LNCaP clone FGC (cell line): ENCODE measurements at regions not wholly inside any gene's neighbourhood (a gene's known extent, or its start where the extent isn't known, plus 50 kb on each side); places are given as distances from the start of the nearest gene placed in this dataset.

Experiments used
- DNase-seq: peaks from one replicate; pipeline ENCODE4 v3.0.0-alpha.2; 2011; ENCODE audit warnings: low read depth
- H3K4me3 ChIP-seq: 2 replicates; pipeline ENCODE4 v1.5.1; 2011; ENCODE audit warnings: mild to moderate bottlenecking, low read depth, low read length, control low read depth
- TF ChIP-seq, protein P1 (sequence below): IDR thresholded peaks from 2 replicates; pipeline ENCODE4 v1.5.1; 2012; ENCODE audit warnings: mild to moderate bottlenecking; ENCODE audit not compliant: control insufficient read depth, insufficient read depth; ENCODE audit errors: extremely low read depth

DNA sequence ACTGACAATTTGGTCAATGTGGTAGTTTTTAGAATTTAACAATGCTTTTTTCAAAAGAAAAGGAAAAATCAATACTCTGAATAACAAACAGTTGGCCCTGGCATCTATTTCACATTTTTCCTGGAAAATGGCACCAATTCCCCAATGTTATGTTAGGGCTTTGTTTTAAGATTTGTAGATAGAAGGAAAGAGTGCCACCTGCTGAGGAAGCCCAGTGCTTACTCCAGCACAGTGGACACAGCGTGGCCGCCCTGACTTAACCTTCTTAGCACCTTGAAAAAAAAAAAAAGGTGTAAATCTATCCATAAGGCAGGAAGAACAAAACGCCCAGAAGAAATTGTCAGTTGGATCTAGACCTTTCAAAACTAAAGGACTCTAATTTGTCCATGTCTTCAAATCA, 110.7 kb upstream of the CNTN4 start:
- TF ChIP-seq, protein P1, sequence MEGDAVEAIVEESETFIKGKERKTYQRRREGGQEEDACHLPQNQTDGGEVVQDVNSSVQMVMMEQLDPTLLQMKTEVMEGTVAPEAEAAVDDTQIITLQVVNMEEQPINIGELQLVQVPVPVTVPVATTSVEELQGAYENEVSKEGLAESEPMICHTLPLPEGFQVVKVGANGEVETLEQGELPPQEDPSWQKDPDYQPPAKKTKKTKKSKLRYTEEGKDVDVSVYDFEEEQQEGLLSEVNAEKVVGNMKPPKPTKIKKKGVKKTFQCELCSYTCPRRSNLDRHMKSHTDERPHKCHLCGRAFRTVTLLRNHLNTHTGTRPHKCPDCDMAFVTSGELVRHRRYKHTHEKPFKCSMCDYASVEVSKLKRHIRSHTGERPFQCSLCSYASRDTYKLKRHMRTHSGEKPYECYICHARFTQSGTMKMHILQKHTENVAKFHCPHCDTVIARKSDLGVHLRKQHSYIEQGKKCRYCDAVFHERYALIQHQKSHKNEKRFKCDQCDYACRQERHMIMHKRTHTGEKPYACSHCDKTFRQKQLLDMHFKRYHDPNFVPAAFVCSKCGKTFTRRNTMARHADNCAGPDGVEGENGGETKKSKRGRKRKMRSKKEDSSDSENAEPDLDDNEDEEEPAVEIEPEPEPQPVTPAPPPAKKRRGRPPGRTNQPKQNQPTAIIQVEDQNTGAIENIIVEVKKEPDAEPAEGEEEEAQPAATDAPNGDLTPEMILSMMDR, result peak; percentile 79
- no peak overlapping the region for H3K4me3 ChIP-seq
- no peak for DNase-seq

DNA sequence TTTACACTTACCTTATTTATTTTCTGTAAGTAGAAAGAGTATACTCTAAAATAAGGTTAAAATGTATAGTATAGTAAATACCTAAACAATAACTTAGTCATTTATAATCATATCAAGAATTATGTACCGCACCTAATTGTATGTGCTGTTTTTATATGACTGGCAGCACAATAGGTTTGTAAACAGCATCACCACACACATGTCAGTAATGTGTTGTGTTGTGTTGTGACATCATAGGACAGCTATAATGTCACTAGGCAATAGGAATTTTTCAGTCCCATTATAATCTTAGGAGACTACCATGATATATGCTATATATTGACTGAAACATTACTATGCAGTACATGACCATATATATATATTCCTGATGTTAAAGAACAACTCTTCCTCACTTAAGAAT, 99.9 kb upstream of the CNTN4 start:
- H3K4me3 ChIP-seq, result no peak overlapping the region
- DNase-seq, result no peak
- TF ChIP-seq, protein P1, result no peak

DNA sequence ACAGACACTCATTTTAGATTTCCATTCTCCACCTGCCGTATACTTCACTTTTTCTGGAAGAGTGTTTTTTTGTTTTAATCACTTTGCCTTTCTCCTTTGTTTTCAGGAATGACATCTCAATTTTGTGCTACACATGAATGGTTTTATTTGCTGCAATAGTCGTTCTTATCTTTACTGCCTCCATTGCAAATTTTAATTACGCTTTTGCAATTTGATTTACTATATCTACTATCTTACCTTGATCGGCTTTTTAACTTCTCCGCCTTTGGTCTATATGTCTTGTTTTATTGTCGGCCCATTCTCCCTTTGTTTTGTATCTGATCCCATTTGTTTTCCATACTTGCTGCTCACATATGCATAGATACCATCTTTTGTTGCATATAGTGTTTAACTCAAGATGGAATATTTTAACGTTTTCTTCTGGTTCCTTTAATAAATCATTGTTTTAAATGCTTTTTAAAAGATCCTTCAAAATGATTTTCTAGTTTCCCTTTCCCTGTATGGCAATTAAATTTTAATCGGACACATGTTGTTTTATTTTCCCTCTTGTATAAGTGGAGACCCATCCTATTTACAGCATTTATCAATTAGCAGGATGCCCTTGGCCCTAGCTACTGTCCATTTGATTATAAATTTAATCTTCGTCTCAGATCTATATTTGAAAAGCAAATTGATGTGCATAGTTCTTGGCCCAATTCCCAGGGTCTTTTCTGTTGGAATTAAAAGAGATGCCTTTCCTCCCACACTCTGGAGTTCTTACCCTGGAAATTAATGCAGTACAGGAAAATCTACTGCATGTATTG, 97.2 kb upstream of the CNTN4 start:
- no peak for DNase-seq
- H3K4me3 ChIP-seq, result no peak overlapping the region
- TF ChIP-seq, protein P1, result no peak

DNA sequence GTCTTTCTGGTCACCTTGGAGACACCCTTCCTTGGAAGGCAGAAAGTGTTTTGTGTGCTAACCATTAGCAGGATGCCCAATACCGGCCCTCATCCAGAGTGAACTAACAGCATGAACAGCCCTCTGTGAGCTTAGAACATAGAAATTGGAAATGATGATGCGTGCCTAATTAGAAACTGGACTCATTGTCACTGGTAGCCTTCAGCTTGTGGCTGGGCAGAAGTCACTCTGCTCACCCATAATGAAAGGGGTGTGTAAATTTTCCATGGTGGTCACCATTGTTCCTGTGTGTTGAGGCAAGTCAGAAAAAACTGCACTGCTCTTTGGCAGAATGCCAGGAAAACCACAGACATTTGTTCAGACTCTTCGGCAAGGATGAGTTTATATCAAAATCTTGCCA, 74.7 kb upstream of the CNTN4 start:
- no peak overlapping the region for H3K4me3 ChIP-seq
- TF ChIP-seq, protein P1, result no peak
- no peak for DNase-seq

DNA sequence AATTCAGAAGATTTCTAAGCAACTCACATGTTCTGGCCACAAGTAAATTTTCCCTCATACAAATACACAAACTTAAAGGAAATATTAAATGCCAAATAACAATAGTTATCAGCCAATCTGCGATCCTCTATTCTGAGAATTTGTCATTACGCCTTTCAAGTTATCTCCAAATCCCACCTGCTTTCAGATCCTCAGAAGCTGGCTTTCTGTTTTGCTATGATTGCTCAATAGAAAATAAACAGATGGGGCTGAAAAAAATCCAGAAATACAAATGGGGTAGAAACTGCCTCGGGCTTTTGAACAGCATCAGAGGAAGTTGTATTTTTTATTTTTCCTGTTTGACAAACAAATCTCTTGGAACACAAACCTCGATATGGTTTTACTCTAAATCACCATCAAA, 74.0 kb upstream of the CNTN4 start:
- no peak overlapping the region for H3K4me3 ChIP-seq
- TF ChIP-seq, protein P1, result no peak
- no peak for DNase-seq

DNA sequence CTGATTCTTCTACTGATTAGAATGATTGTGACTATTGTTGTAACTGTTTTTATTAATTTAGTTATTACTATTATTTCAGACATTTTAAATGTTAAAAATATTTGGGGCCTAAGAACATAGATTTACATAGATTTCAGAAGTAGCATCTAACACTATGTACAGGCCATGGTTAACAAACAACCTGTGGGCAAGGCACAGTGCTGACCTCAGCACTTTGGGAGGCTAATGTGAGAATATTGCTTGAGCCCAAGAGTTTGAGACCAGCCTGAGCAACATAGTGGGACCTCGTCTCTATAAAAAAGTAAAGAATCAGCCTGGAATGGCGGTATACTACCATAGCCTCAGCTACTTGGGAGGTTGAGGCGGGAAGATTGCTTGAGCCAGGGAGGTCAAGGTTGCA, 69.1 kb upstream of the CNTN4 start:
- DNase-seq, result no peak
- TF ChIP-seq, protein P1, result no peak
- no peak overlapping the region for H3K4me3 ChIP-seq

DNA sequence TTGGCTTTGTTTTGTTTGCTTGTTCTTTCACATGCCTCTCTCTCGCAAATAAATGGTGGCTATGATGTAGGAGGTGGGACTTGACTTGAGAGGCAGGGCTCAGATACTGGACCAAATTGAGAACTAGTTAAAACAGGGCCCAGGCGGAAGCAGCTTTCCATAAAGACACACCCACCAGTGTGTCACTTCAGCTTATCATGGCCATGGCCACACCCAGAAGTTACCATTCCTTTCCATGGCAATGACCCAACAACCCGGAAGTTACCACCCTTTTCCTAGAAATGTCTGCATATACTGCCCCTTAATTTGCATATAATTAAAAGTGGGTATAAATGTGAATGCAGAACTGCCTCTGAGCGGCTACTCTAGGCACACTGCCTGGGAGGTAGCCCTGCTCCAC, 62.6 kb upstream of the CNTN4 start:
- peak; percentile 26 for DNase-seq
- TF ChIP-seq, protein P1, result no peak
- no peak overlapping the region for H3K4me3 ChIP-seq
